Hepatocyte (in vitro differentiated cells): ENCODE measurements at regions not wholly inside any gene's neighbourhood (a gene's known extent, or its start where the extent isn't known, plus 50 kb on each side); places are given as distances from the start of the nearest gene placed in this dataset.

Experiments used
- DNase-seq: peaks from one replicate; pipeline ENCODE4 v3.0.0-alpha.2; 2016; ENCODE audit warnings: low spot score
- H2AFZ ChIP-seq: fragments of 200-600 bp; sonication (generic); 2 replicates; pipeline ENCODE4 v1.6.0; 2016; ENCODE audit warnings: antibody characterized with exemption, mild to moderate bottlenecking
- H3K27ac ChIP-seq: fragments of 200-600 bp; sonication (generic); 2 replicates; pipeline ENCODE4 v1.5.1; 2016; ENCODE audit warnings: mild to moderate bottlenecking
- H3K27me3 ChIP-seq: fragments of 200-600 bp; sonication (generic); 2 replicates; pipeline ENCODE4 v1.6.1; 2016
- H3K36me3 ChIP-seq: fragments of 200-600 bp; sonication (generic); replicated peaks from 2 replicates; pipeline ENCODE4 v1.5.1; 2016; ENCODE audit warnings: low read depth; ENCODE audit not compliant: insufficient read depth
- H3K4me1 ChIP-seq: fragments of 200-600 bp; sonication (generic); 2 replicates; pipeline ENCODE4 v1.5.1; 2016; ENCODE audit warnings: mild to moderate bottlenecking, moderate library complexity; ENCODE audit not compliant: insufficient read depth
- H3K4me2 ChIP-seq: fragments of 200-600 bp; sonication (generic); 2 replicates; pipeline ENCODE4 v1.6.0; 2016
- H3K4me3 ChIP-seq: fragments of 200-600 bp; sonication (generic); 2 replicates; pipeline ENCODE4 v1.5.1; 2016; ENCODE audit warnings: mild to moderate bottlenecking
- H3K79me2 ChIP-seq: fragments of 200-600 bp; sonication (generic); 2 replicates; pipeline ENCODE4 v1.6.0; 2017; ENCODE audit warnings: mild to moderate bottlenecking
- H3K9me2 ChIP-seq: fragments of 200-600 bp; sonication (generic); replicated peaks from 2 replicates; pipeline ENCODE4 v1.6.0; 2017; ENCODE audit warnings: mild to moderate bottlenecking; ENCODE audit not compliant: insufficient read depth
- H3K9me3 ChIP-seq: fragments of 200-600 bp; sonication (generic); 2 replicates; pipeline ENCODE4 v1.5.1; 2016; ENCODE audit warnings: low read depth, mild to moderate bottlenecking
- H4K20me1 ChIP-seq: fragments of 200-600 bp; sonication (generic); 2 replicates; pipeline ENCODE4 v1.6.0; 2016; ENCODE audit warnings: mild to moderate bottlenecking; ENCODE audit not compliant: insufficient read depth, poor library complexity, severe bottlenecking
- EZH2 ChIP-seq: fragments of 200-600 bp; sonication (generic); IDR thresholded peaks from 2 replicates; pipeline ENCODE4 v1.6.1; 2016; ENCODE audit warnings: antibody characterized with exemption, mild to moderate bottlenecking, borderline replicate concordance
- EZH2phosphoT487 ChIP-seq: fragments of 200-600 bp; sonication (generic); IDR thresholded peaks from one replicate; pipeline ENCODE4 v1.6.1; 2018; ENCODE audit warnings: antibody characterized with exemption, mild to moderate bottlenecking, low read depth, moderate library complexity; ENCODE audit not compliant: unreplicated experiment, severe bottlenecking
- WGBS: methylation state at CpG from one replicate; pipeline ENCODE4 v1.1.6; 2016; ENCODE audit warnings: low lambda C conversion rate; ENCODE audit errors: missing lambda C conversion rate; 5-methylcytosine and 5-hydroxymethylcytosine counted together
- TF ChIP-seq, protein P1 (sequence below): fragments of 200-600 bp; sonication (generic); IDR thresholded peaks from 2 replicates; pipeline ENCODE4 v1.5.1; 2016; ENCODE audit warnings: antibody characterized with exemption, mild to moderate bottlenecking; ENCODE audit not compliant: poor library complexity

DNA sequence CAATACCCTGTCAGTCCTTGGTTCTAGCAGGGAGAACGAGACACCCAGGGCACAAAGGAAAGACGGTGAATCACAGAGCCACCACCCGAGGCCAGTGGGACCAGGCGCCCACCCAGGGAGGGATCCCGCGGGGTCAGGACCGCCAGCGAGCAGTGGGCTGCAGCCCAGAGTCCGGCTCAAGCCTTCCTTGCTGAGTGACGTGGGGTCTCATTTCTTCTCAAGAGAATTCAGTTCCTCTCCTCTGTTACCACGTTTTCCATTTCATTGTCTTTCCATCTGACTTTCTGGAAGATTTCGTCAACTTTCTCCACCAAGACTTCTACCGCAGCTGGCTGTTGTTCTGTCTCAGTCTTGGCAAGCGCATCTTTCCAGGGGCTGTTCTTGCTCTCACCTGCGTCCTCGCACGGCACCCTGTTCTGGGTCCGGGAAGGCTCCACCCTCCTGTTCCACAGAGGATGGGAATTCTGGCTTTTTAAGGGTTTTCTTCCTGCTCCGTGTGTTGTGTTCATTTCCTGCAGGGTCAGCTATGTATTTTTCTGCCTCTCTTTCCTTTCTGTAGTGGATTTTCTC, 248.6 kb downstream of the NDUFA10 start:
- H3K36me3 ChIP-seq: no peaks in the 10 kb centered on the region
- H3K9me2 ChIP-seq: no peaks in the 10 kb centered on the region
- H3K27ac ChIP-seq: no peak overlapping the region
- WGBS: 88% methylated on average over 19 of the region's 19 CpGs
- H3K4me1 ChIP-seq: peaks cover 6% of the 10 kb centered on the region
- no peak overlapping the region for H3K4me3 ChIP-seq
- peak overlapping the region; percentile 45 for H3K4me2 ChIP-seq
- peaks cover 4% of the 10 kb centered on the region for H3K27me3 ChIP-seq
- DNase-seq: no peak
- H4K20me1 ChIP-seq: no peaks in the 10 kb centered on the region
- no peak overlapping the region for H2AFZ ChIP-seq
- H3K79me2 ChIP-seq: no peaks in the 10 kb centered on the region
- no peak for TF ChIP-seq EZH2
- no peak for TF ChIP-seq EZH2phosphoT487
- TF ChIP-seq, protein P1, sequence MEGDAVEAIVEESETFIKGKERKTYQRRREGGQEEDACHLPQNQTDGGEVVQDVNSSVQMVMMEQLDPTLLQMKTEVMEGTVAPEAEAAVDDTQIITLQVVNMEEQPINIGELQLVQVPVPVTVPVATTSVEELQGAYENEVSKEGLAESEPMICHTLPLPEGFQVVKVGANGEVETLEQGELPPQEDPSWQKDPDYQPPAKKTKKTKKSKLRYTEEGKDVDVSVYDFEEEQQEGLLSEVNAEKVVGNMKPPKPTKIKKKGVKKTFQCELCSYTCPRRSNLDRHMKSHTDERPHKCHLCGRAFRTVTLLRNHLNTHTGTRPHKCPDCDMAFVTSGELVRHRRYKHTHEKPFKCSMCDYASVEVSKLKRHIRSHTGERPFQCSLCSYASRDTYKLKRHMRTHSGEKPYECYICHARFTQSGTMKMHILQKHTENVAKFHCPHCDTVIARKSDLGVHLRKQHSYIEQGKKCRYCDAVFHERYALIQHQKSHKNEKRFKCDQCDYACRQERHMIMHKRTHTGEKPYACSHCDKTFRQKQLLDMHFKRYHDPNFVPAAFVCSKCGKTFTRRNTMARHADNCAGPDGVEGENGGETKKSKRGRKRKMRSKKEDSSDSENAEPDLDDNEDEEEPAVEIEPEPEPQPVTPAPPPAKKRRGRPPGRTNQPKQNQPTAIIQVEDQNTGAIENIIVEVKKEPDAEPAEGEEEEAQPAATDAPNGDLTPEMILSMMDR: no peak
- H3K9me3 ChIP-seq: no peaks in the 10 kb centered on the region

DNA sequence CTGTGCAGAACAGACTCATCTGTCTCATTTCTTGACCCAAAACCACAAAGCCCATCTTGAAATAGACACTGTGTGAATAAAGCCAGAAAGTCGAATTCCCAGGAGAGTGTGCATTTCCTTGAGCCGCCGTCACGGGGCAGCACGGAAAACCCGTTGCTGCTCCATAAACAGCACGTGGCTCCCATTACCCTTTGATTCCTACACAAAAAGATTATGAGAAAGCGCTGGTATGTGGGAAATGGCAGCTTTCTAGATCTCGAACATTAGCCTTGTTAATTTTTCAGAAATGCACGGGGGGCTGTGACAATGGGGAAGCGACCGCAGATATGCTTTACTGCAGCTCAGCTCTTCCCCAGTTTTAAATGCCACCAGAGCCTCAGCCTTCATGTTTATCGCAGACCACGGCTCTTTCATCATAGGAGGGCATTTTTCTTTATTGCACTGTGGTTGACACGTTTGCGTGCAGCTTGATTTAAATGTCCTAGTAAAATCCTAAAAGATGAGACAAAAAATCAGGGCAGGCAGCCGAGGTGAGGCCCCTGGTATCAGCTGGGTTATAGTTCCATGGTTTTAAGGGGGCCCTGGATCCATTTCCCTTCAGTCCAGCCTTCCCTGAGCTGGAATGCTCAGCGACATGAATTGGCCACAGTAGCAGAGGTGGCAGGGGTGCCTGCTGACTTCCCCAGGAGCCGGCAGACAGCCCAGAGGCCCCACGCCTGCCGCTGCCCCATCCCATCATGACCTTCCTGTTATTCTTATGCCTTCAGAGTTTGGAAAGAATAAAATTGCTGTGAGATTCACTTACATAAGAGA, 249.3 kb downstream of the NDUFA10 start:
- Histone ChIP-seq H3K79me2 (no peaks in the 10 kb centered on the region), H3K36me3 (no peaks in the 10 kb centered on the region), H2AFZ (no peak overlapping the region), H3K4me3 (no peak overlapping the region), H4K20me1 (no peaks in the 10 kb centered on the region), H3K27me3 (peaks cover 4% of the 10 kb centered on the region), H3K4me2 (peak overlapping the region; percentile 45), H3K9me3 (no peaks in the 10 kb centered on the region), H3K9me2 (no peaks in the 10 kb centered on the region), H3K4me1 (peaks cover 6% of the 10 kb centered on the region), H3K27ac (no peak overlapping the region)
- TF ChIP-seq EZH2phosphoT487: no peak
- 56% methylated on average over 21 of the region's 21 CpGs for WGBS
- no peak for DNase-seq

DNA sequence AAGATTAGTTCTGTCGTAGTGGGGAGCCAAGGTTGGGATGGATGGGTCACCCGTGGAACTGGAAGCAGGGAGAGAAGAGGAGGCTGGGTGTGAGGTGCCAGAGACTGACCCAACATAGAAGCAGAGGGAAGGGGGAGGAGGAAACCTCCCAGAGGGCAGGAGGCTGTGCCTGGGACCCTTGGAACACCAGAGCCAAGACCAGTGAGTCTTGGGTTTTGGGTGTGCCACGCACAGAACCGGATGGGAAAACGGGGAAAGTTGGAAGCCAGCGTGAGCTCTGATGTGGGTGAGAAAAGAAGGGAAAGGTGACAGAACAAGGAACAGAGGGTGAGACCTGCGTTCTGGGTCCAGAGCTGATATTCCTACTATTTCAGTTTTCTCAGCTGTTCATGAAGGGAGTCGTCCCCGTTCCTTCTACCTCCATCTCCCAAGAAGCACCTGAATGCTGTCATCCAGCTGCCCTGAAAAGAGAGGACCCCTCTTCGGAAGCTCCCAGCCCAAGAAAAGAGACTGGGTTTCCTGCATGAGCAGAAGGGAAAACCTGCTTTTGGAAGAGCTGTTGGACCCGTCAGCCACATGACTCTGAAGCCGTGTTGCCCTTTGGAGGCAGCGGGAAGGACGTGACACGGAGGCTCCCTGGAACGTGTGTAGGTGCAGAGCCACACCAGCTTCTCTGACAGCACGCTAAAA, 250.1 kb downstream of the NDUFA10 start:
- H4K20me1 ChIP-seq: no peaks in the 10 kb centered on the region
- no peaks in the 10 kb centered on the region for H3K9me3 ChIP-seq
- peaks cover 4% of the 10 kb centered on the region for H3K27me3 ChIP-seq
- no peaks in the 10 kb centered on the region for H3K36me3 ChIP-seq
- H3K4me1 ChIP-seq: peaks cover 6% of the 10 kb centered on the region
- no peak overlapping the region for H3K27ac ChIP-seq
- no peak overlapping the region for H3K4me2 ChIP-seq
- TF ChIP-seq EZH2phosphoT487: no peak
- no peak for TF ChIP-seq EZH2
- TF ChIP-seq, protein P1: no peak
- H3K9me2 ChIP-seq: no peaks in the 10 kb centered on the region
- no peak overlapping the region for H2AFZ ChIP-seq
- 82% methylated on average over 16 of the region's 17 CpGs for WGBS
- no peaks in the 10 kb centered on the region for H3K79me2 ChIP-seq
- DNase-seq: no peak
- H3K4me3 ChIP-seq: no peak overlapping the region

- Histone ChIP-seq H2AFZ (no peak overlapping the region), H3K4me2 (no peak overlapping the region), H3K4me1 (peaks cover 6% of the 10 kb centered on the region), H4K20me1 (no peaks in the 10 kb centered on the region), H3K9me2 (no peaks in the 10 kb centered on the region), H3K36me3 (no peaks in the 10 kb centered on the region), H3K4me3 (no peak overlapping the region), H3K9me3 (no peaks in the 10 kb centered on the region), H3K27me3 (peaks cover 4% of the 10 kb centered on the region), H3K27ac (no peak overlapping the region), H3K79me2 (no peaks in the 10 kb centered on the region)
- TF ChIP-seq, protein P1: no peak
- TF ChIP-seq EZH2phosphoT487 (no peak), EZH2 (no peak)
- 85% methylated on average over 4 of the region's 4 CpGs for WGBS
- no peak for DNase-seq
Observed at GRCh38 chr2:239774142-239774462, 251.0 kb downstream of the NDUFA10 start.
